Mesenchymal stem cell (in vitro differentiated cells and primary cell): ENCODE measurements at regions not wholly inside any gene's neighbourhood (a gene's known extent, or its start where the extent isn't known, plus 50 kb on each side); places are given as distances from the start of the nearest gene placed in this dataset.

Source experiments
- DNase-seq: peaks from one replicate; pipeline ENCODE4 v3.0.0-alpha.2; 2013
- H2AFZ ChIP-seq: one replicate; pipeline ENCODE4 v1.6.1; 2013; ENCODE audit warnings: low read depth, mild to moderate bottlenecking, control low read depth, inconsistent platforms, low read length, moderate library complexity
- H2AK5ac ChIP-seq: 2 replicates; pipeline ENCODE4 v1.6.1; 2013; ENCODE audit warnings: low read length, moderate library complexity, mild to moderate bottlenecking, inconsistent platforms; ENCODE audit not compliant: severe bottlenecking
- H2BK120ac ChIP-seq: one replicate; pipeline ENCODE4 v1.6.1; 2013; ENCODE audit warnings: low read depth, mild to moderate bottlenecking, inconsistent platforms, low read length, moderate library complexity
- H2BK12ac ChIP-seq, 2 experiments: one replicate each; pipeline ENCODE4 v1.6.1; 2013; ENCODE audit warnings: inconsistent platforms in 2 of 2, low read length in 2 of 2, mild to moderate bottlenecking in 2 of 2, moderate library complexity in 2 of 2, control low read depth in 1 of 2
- H2BK15ac ChIP-seq: one replicate; pipeline ENCODE4 v1.6.1; 2013; ENCODE audit warnings: mild to moderate bottlenecking, low read depth, inconsistent platforms; ENCODE audit not compliant: poor library complexity, severe bottlenecking
- H2BK5ac ChIP-seq: 2 replicates; pipeline ENCODE4 v1.6.1; 2013; ENCODE audit warnings: low read depth, mild to moderate bottlenecking, low read length, control low read depth, inconsistent platforms; ENCODE audit not compliant: poor library complexity, severe bottlenecking
- H3K14ac ChIP-seq, 2 experiments: one replicate each; pipeline ENCODE4 v1.6.1; 2013; ENCODE audit warnings: inconsistent platforms in 2 of 2, low read length in 2 of 2, control low read depth in 1 of 2, mild to moderate bottlenecking in 1 of 2, moderate library complexity in 1 of 2
- H3K18ac ChIP-seq, 2 experiments: one replicate each; pipeline ENCODE4 v1.6.1; 2013; ENCODE audit warnings: inconsistent platforms in 2 of 2, low read length in 2 of 2, control low read depth in 1 of 2, low read depth in 1 of 2, mild to moderate bottlenecking in 1 of 2
- H3K23ac ChIP-seq, 2 experiments: one replicate each; pipeline ENCODE4 v1.6.1; 2013; ENCODE audit warnings: inconsistent platforms in 2 of 2, low read length in 2 of 2, mild to moderate bottlenecking in 2 of 2, moderate library complexity in 2 of 2, control low read depth in 1 of 2
- H3K27ac ChIP-seq: 2 replicates; pipeline ENCODE4 v1.5.1; 2013; ENCODE audit warnings: mild to moderate bottlenecking, moderate library complexity, low read length, control low read depth, inconsistent platforms; ENCODE audit not compliant: poor library complexity, severe bottlenecking
- H3K27me3 ChIP-seq, 2 experiments: 2 replicates each; pipeline versions ENCODE4 v1.6.1 to v1.7.0; 2013; ENCODE audit warnings: low read length in 2 of 2, mild to moderate bottlenecking in 2 of 2, moderate library complexity in 2 of 2, control low read depth in 1 of 2, inconsistent platforms in 1 of 2; ENCODE audit not compliant: control insufficient read depth in 1 of 2, insufficient read depth in 1 of 2
- H3K36me3 ChIP-seq, 2 experiments: 2 replicates each; pipeline versions ENCODE4 v1.6.1 to v1.7.0; 2013; ENCODE audit warnings: low read length in 2 of 2, control low read depth in 1 of 2, inconsistent platforms in 1 of 2, low read depth in 1 of 2, mild to moderate bottlenecking in 1 of 2; ENCODE audit not compliant: insufficient read depth in 2 of 2, control insufficient read depth in 1 of 2
- H3K4ac ChIP-seq, 2 experiments: one replicate each; pipeline ENCODE4 v1.6.1; 2013; ENCODE audit warnings: inconsistent platforms in 2 of 2, low read length in 2 of 2, mild to moderate bottlenecking in 2 of 2, moderate library complexity in 2 of 2, control low read depth in 1 of 2, low read depth in 1 of 2
- H3K4me1 ChIP-seq: 2 replicates; pipeline ENCODE4 v1.6.1; 2013; ENCODE audit warnings: low read depth, low read length, control low read depth; ENCODE audit not compliant: control insufficient read depth, insufficient read depth
- H3K4me2 ChIP-seq: 2 replicates; pipeline ENCODE4 v1.6.1; 2013; ENCODE audit warnings: low read length, mild to moderate bottlenecking, inconsistent platforms; ENCODE audit not compliant: poor library complexity, severe bottlenecking
- H3K4me3 ChIP-seq, 2 experiments: 2 replicates each; pipeline versions ENCODE4 v1.5.1 to v1.7.0; 2013; ENCODE audit warnings: low read length in 2 of 2, mild to moderate bottlenecking in 2 of 2, control low read depth in 1 of 2, low read depth in 1 of 2; ENCODE audit not compliant: insufficient read depth in 1 of 2
- H3K79me1 ChIP-seq: replicated peaks from 2 replicates; pipeline ENCODE4 v1.6.1; 2013; ENCODE audit warnings: mild to moderate bottlenecking, control low read depth, low read length, inconsistent platforms; ENCODE audit not compliant: poor library complexity, severe bottlenecking
- H3K9ac ChIP-seq: 2 replicates; pipeline ENCODE4 v1.7.0; 2013; ENCODE audit warnings: mild to moderate bottlenecking, low read length, moderate library complexity
- H3K9me3 ChIP-seq: 2 replicates; pipeline ENCODE4 v1.7.0; 2013; ENCODE audit warnings: mild to moderate bottlenecking, low read length; ENCODE audit not compliant: control insufficient read depth
- H4K8ac ChIP-seq: one replicate; pipeline ENCODE4 v1.6.1; 2013; ENCODE audit warnings: inconsistent platforms, mild to moderate bottlenecking, low read length, moderate library complexity
- H4K91ac ChIP-seq: one replicate; pipeline ENCODE4 v1.6.1; 2013; ENCODE audit warnings: mild to moderate bottlenecking, low read length, inconsistent platforms
- WGBS: methylation state at CpG from one replicate; pipeline ENCODE4 v1.1.7; 2013; ENCODE audit warnings: mixed read lengths; 5-methylcytosine and 5-hydroxymethylcytosine counted together

DNA sequence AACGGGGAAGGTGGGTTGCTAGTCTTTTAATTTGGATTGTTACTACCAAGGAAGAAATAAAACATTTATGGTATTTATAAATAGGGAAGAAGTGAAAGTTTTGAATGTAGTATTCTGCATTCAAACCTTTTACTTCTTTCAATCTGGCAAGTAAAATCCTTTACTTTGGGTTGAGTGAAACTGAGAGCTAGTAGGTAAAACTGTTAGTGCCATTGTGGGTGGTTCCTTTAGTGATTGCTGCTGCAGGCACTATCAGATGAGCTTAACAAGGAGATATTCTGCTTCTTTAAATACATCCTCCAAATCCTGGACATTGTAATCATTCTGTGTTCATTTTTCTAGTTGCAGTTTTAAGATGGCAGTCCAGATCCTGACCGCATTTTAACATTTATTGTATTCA is 650.9 kb upstream of the PCDH10 start:
- no peak overlapping the region for H2BK12ac ChIP-seq

DNA sequence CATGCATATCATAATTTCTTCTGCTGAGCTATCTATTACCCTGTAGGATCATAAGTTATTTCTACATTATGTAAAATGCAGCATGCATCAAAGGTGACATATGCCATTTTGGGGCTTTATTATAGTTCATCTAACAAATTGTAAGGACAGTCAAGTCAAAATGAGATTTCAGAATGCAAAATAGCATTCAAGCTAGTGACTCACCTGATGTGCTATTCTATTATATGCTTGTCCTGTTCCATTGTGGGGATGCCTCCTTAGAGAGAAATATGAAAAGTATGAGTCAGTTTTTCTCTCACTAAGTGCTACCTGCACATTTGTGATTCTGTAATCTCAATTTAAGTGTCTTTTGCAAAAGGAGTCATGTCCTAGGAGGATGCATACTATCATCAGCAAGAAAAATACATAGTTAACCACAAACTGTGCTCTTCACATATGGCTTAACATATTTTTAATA is 647.0 kb upstream of the PCDH10 start:
- Histone ChIP-seq H3K4me3 (no peak overlapping the region), H4K91ac (no peak overlapping the region), H2AK5ac (no peak overlapping the region), H3K27ac (no peak overlapping the region), H2BK120ac (no peak overlapping the region), H3K36me3 (no peaks in the 10 kb centered on the region), H2BK5ac (no peak overlapping the region), H3K18ac (no peak overlapping the region), H3K4me2 (no peak overlapping the region), H2AFZ (no peak overlapping the region), H3K4me1 (no peaks in the 10 kb centered on the region), H3K27me3 (no peaks in the 10 kb centered on the region), H3K4ac (no peak overlapping the region), H3K9me3 (no peaks in the 10 kb centered on the region), H4K8ac (no peak overlapping the region), H3K23ac (no peak overlapping the region), H2BK15ac (no peak overlapping the region), H3K79me1 (no peaks in the 10 kb centered on the region), H2BK12ac (no peak overlapping the region), H3K9ac (no peak overlapping the region), H3K14ac (no peak overlapping the region)
- DNase-seq: no peak

More for the DNA sequence above, 650.9 kb upstream of the PCDH10 start:
- H2BK15ac ChIP-seq: no peak overlapping the region
- no peak overlapping the region for H3K14ac ChIP-seq
- H3K79me1 ChIP-seq: no peaks in the 10 kb centered on the region
- H3K27ac ChIP-seq: no peak overlapping the region
- H2BK120ac ChIP-seq: no peak overlapping the region
- no peak overlapping the region for H3K9ac ChIP-seq
- no peak overlapping the region for H3K4me2 ChIP-seq
- no peak overlapping the region for H3K18ac ChIP-seq
- no peaks in the 10 kb centered on the region for H3K4me1 ChIP-seq
- H3K36me3 ChIP-seq: no peaks in the 10 kb centered on the region
- no peak overlapping the region for H2AFZ ChIP-seq
- H2BK5ac ChIP-seq: no peak overlapping the region
- no peaks in the 10 kb centered on the region for H3K27me3 ChIP-seq
- H3K4me3 ChIP-seq: no peak overlapping the region
- no peaks in the 10 kb centered on the region for H3K9me3 ChIP-seq
- H4K8ac ChIP-seq: no peak overlapping the region
- H4K91ac ChIP-seq: no peak overlapping the region
- H3K4ac ChIP-seq: no peak overlapping the region
- no peak overlapping the region for H2AK5ac ChIP-seq
- WGBS: no CpG with 5 or more reads among the region's 2 CpGs
- no peak for DNase-seq
- no peak overlapping the region for H3K23ac ChIP-seq

DNA sequence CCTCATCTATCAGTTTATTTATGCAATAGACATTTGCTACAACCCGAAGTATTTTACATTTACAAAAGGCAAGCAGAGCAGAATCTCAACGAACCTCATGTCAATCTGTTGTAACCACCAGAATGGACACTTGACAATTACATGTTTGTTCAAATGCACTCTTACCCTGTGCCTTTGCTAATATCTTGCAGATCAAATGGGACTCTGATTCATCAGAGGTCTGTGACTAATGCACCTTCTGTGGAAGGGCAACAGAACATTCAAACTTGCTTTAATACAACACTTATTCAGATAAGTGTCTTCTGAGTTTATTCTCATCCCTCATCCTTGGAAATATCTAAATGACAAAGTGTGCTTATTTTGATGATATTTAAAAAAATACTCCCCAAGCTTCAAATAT is 644.7 kb upstream of the PCDH10 start:
- Histone ChIP-seq H3K23ac (no peak overlapping the region), H3K14ac (no peak overlapping the region), H4K91ac (no peak overlapping the region), H3K4me2 (no peak overlapping the region), H3K27ac (no peak overlapping the region), H3K79me1 (no peaks in the 10 kb centered on the region), H2AFZ (no peak overlapping the region), H2BK120ac (no peak overlapping the region), H2BK15ac (no peak overlapping the region), H3K4ac (no peak overlapping the region), H3K9me3 (no peaks in the 10 kb centered on the region), H3K4me1 (no peaks in the 10 kb centered on the region), H3K9ac (no peak overlapping the region), H3K36me3 (no peaks in the 10 kb centered on the region), H3K27me3 (no peaks in the 10 kb centered on the region), H2AK5ac (no peak overlapping the region), H3K18ac (no peak overlapping the region), H2BK12ac (no peak overlapping the region), H4K8ac (no peak overlapping the region), H3K4me3 (no peak overlapping the region), H2BK5ac (no peak overlapping the region)
- WGBS: 58% methylated on average over 2 of the region's 2 CpGs
- peak; percentile 19 for DNase-seq

DNA sequence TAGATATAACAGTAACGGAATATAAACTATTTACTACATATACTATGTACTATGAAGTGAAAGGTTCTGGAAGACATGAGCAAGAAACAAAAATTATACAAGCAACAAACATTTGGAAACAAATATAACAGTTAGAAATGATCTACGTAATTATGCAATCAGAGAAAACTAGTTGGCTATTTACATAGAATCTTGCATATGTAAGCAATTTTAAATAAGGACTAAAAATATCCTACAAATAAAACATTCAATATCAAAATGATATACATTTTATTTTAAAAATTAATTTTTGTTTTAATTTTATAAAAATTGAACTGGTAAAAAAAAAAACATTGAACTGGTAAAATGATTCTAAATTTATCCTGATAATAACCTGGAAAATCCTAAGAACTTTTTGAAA is 642.5 kb upstream of the PCDH10 start:
- no peaks in the 10 kb centered on the region for H3K79me1 ChIP-seq
- no peak overlapping the region for H2AFZ ChIP-seq
- H3K27me3 ChIP-seq: no peaks in the 10 kb centered on the region
- no peak overlapping the region for H2AK5ac ChIP-seq
- no peak overlapping the region for H3K4ac ChIP-seq
- no peak for DNase-seq
- H2BK5ac ChIP-seq: no peak overlapping the region
- H3K4me3 ChIP-seq: no peak overlapping the region
- no peak overlapping the region for H3K4me2 ChIP-seq
- H3K18ac ChIP-seq: no peak overlapping the region
- H4K8ac ChIP-seq: no peak overlapping the region
- no peak overlapping the region for H2BK12ac ChIP-seq
- no peak overlapping the region for H3K23ac ChIP-seq
- no peak overlapping the region for H3K14ac ChIP-seq
- no peaks in the 10 kb centered on the region for H3K36me3 ChIP-seq
- no CpG with 5 or more reads among the region's 2 CpGs for WGBS
- H4K91ac ChIP-seq: no peak overlapping the region
- H2BK15ac ChIP-seq: no peak overlapping the region
- H3K4me1 ChIP-seq: no peaks in the 10 kb centered on the region
- no peak overlapping the region for H3K27ac ChIP-seq
- no peaks in the 10 kb centered on the region for H3K9me3 ChIP-seq
- H2BK120ac ChIP-seq: no peak overlapping the region
- H3K9ac ChIP-seq: no peak overlapping the region
